ENCODE measurements at regions not wholly inside any gene's neighbourhood (a gene's known extent, or its start where the extent isn't known, plus 50 kb on each side); places are given as distances from the start of the nearest gene placed in this dataset.

DNA sequence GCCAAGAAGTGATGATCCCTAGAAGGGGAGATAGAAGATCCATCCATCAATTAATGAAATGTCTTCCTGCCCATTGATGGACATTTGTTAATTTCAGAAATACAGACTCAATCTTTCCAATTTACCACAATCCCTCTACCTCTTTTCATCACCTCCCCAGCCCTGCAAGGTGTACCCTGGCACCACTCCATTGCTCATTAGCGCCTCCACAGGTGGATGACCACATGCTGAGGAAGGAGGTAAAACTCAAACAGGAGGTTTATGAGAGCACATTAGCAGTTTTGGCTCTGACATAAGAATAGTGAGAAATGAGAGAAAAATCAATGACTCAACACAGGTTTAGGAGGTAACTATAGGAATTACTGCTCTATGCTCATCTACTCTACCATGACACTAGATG lies 208.0 kb downstream of the C1D start:
- TF ChIP-seq POLR2A (IDR thresholded peaks at IDR 0.05) (no peak), EP300 (IDR thresholded peaks at IDR 0.05) (no peak)
- TF ChIP-seq, protein P1, sequence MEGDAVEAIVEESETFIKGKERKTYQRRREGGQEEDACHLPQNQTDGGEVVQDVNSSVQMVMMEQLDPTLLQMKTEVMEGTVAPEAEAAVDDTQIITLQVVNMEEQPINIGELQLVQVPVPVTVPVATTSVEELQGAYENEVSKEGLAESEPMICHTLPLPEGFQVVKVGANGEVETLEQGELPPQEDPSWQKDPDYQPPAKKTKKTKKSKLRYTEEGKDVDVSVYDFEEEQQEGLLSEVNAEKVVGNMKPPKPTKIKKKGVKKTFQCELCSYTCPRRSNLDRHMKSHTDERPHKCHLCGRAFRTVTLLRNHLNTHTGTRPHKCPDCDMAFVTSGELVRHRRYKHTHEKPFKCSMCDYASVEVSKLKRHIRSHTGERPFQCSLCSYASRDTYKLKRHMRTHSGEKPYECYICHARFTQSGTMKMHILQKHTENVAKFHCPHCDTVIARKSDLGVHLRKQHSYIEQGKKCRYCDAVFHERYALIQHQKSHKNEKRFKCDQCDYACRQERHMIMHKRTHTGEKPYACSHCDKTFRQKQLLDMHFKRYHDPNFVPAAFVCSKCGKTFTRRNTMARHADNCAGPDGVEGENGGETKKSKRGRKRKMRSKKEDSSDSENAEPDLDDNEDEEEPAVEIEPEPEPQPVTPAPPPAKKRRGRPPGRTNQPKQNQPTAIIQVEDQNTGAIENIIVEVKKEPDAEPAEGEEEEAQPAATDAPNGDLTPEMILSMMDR (IDR thresholded peaks at IDR 0.05), result no peak

All from tibial nerve (tissue), 4 donors.